HCT116 (cell line): ENCODE measurements at regions not wholly inside any gene's neighbourhood (a gene's known extent, or its start where the extent isn't known, plus 50 kb on each side); places are given as distances from the start of the nearest gene placed in this dataset.

Experiments used
- ATAC-seq: fragments of 200-7000 bp; cut with Tn5 transposase; 2 replicates; pipeline ENCODE4 v1.9.1; 2020; ENCODE audit warnings: mild to moderate bottlenecking, moderate library complexity
- BruUV-seq: library from RNA; stranded (reverse); fragments of 400-500 nt; replicated peaks from 2 replicates; lab custom pipeline; 2021; lab: Mats Ljungman, UMichigan
- CTCF ChIA-PET: fragments of 300-600 bp; sonication (Branson Sonifier 250); formaldehyde crosslinking; loops from one replicate; lab custom pipeline; 2021; ENCODE audit warnings: antibody characterized with exemption; lab: Charles Lee
- POLR2A ChIA-PET: fragments of 300-600, 350-600 bp; sonication (Branson Sonifier 250); formaldehyde crosslinking; loops from one replicate; lab custom pipeline; 2021; ENCODE audit warnings: antibody characterized with exemption; lab: Charles Lee
- RAD21 ChIA-PET, 2 experiments: fragments of 300-600 bp; sonication (Branson Sonifier 250); formaldehyde crosslinking; loops; one replicate each; lab custom pipeline; 2023; ENCODE audit warnings: low total read pairs in 2 of 2; ENCODE audit not compliant: uncharacterized antibody in 2 of 2, unreplicated experiment in 2 of 2, low non-redundant PET in 1 of 2; lab: Charles Lee
- DNase-seq: peaks from one replicate; pipeline ENCODE4 v3.0.0-alpha.2; 2010; ENCODE audit warnings: low read depth, low spot score
- H2AFZ ChIP-seq: fragments of 200-600 bp; shearing (Covaris generic), sonication (generic); 2 replicates; pipeline ENCODE4 v1.6.1; 2017; ENCODE audit warnings: low read depth, mixed run types, mixed read lengths, antibody characterized with exemption, low read length; ENCODE audit not compliant: poor library complexity, severe bottlenecking
- H3K27ac ChIP-seq: 2 replicates; pipeline ENCODE4 v1.5.1; 2012; ENCODE audit warnings: low read depth, low read length
- H3K27me3 ChIP-seq: fragments of 200-600 bp; sonication (generic); 2 replicates; pipeline ENCODE4 v1.6.1; 2016; ENCODE audit warnings: mixed run types, low read length, mixed read lengths; ENCODE audit not compliant: insufficient read depth
- H3K36me3 ChIP-seq, 2 experiments: fragments of 200-500 bp in 1 of 2; fragments of 200-600 bp in 1 of 2; sonication (Bioruptor generic) in 1 of 2; sonication (generic) in 1 of 2; 2 replicates each; pipeline versions ENCODE4 v1.5.1 to v1.6.1; 2014 to 2016; ENCODE audit warnings: low read length in 2 of 2, inconsistent platforms in 1 of 2, mixed read lengths in 1 of 2, mixed run types in 1 of 2; ENCODE audit not compliant: insufficient read depth in 2 of 2, control insufficient read depth in 1 of 2
- H3K4me1 ChIP-seq, 2 experiments: fragments of 200-600 bp in 1 of 2; sonication (generic) in 1 of 2; 2 replicates each; pipeline versions ENCODE4 v1.5.1 to v1.6.1; 2012 to 2017; ENCODE audit warnings: low read length in 2 of 2, inconsistent platforms in 1 of 2, mild to moderate bottlenecking in 1 of 2, mixed read lengths in 1 of 2, mixed run types in 1 of 2, moderate library complexity in 1 of 2; ENCODE audit not compliant: insufficient read depth in 2 of 2, control insufficient read depth in 1 of 2
- H3K4me2 ChIP-seq: fragments of 200-600 bp; sonication (generic); 2 replicates; pipeline ENCODE4 v1.6.1; 2017; ENCODE audit warnings: mixed run types, low read length, mixed read lengths
- H3K4me3 ChIP-seq, 2 experiments: fragments of 200-600 bp in 1 of 2; sonication (generic) in 1 of 2; replicated peaks in 1 of 2; 2 replicates each; pipeline ENCODE4 v1.5.1; 2011 to 2016; ENCODE audit warnings: low read length in 2 of 2, control low read depth in 1 of 2, low read depth in 1 of 2, mild to moderate bottlenecking in 1 of 2, mixed read lengths in 1 of 2, mixed run types in 1 of 2
- H3K79me2 ChIP-seq: fragments of 200-600 bp; sonication (generic); 2 replicates; pipeline ENCODE4 v1.6.1; 2017; ENCODE audit warnings: mild to moderate bottlenecking, mixed run types, low read length, moderate library complexity, mixed read lengths; ENCODE audit not compliant: insufficient read depth
- H3K9ac ChIP-seq: fragments of 200-600 bp; sonication (generic); 2 replicates; pipeline ENCODE4 v1.6.1; 2016; ENCODE audit warnings: low read length, mixed read lengths
- H3K9me2 ChIP-seq: fragments of 200-600 bp; sonication (generic), shearing (Covaris generic); 2 replicates; pipeline ENCODE4 v1.6.1; 2017; ENCODE audit warnings: mixed run types, mild to moderate bottlenecking, moderate library complexity; ENCODE audit not compliant: insufficient read depth
- H3K9me3 ChIP-seq, 2 experiments: fragments of 200-500 bp in 1 of 2; fragments of 200-600 bp in 1 of 2; sonication (Bioruptor generic) in 1 of 2; sonication (generic) in 1 of 2; 2 replicates each; pipeline ENCODE4 v1.6.1; 2014 to 2017; ENCODE audit warnings: low read length in 2 of 2, mixed read lengths in 2 of 2, inconsistent platforms in 1 of 2, low read depth in 1 of 2, mild to moderate bottlenecking in 1 of 2, mixed run types in 1 of 2, moderate library complexity in 1 of 2; ENCODE audit not compliant: control insufficient read depth in 1 of 2, insufficient read depth in 1 of 2
- H4K20me1 ChIP-seq: fragments of 200-600 bp; sonication (generic), shearing (Covaris generic); 2 replicates; pipeline ENCODE4 v1.6.1; 2017; ENCODE audit warnings: mixed run types, mild to moderate bottlenecking, moderate library complexity; ENCODE audit not compliant: insufficient read depth
- CBX3 ChIP-seq: IDR thresholded peaks from 2 replicates; pipeline ENCODE4 v1.6.1; 2012; ENCODE audit warnings: low read depth
- CEBPB ChIP-seq: IDR thresholded peaks from 2 replicates; pipeline ENCODE4 v1.6.1; 2012; ENCODE audit warnings: low read depth
- EZH2 ChIP-seq: fragments of 200-600 bp; sonication (generic); IDR thresholded peaks from 2 replicates; pipeline ENCODE4 v1.6.1; 2017; ENCODE audit warnings: antibody characterized with exemption, mixed run types
- JUND ChIP-seq: IDR thresholded peaks from 2 replicates; pipeline ENCODE4 v1.6.1; 2012
- POLR2A ChIP-seq: IDR thresholded peaks from 2 replicates; pipeline ENCODE4 v1.7.0; 2011; ENCODE audit warnings: borderline replicate concordance; ENCODE audit not compliant: insufficient read depth, insufficient read length; ENCODE audit errors: extremely low read depth
- POLR2AphosphoS5 ChIP-seq: IDR thresholded peaks from 2 replicates; pipeline ENCODE4 v1.6.1; 2011; ENCODE audit warnings: mild to moderate bottlenecking, low read depth, low read length, moderate library complexity
- SRF ChIP-seq: IDR thresholded peaks from 2 replicates; pipeline ENCODE4 v1.6.1; 2012; ENCODE audit warnings: low read depth
- YY1 ChIP-seq: IDR thresholded peaks from 2 replicates; pipeline ENCODE4 v1.6.1; 2011; ENCODE audit warnings: low read length, low read depth, moderate library complexity, mild to moderate bottlenecking; ENCODE audit not compliant: insufficient replicate concordance; ENCODE audit errors: extremely low read depth
- ZFX ChIP-seq: fragments of 450-650 bp; IDR thresholded peaks from 2 replicates; pipeline ENCODE4 v1.6.1; 2017
- intact Hi-C: fragments of 100-400 bp; cut with micrococcal nuclease; formaldehyde crosslinking; loops from 2 replicates; pipeline ENCODE4 v1.10.0; 2022
- TF ChIP-seq, protein P1 (sequence below): IDR thresholded peaks from 2 replicates; pipeline ENCODE4 v1.6.1; 2012
- TF ChIP-seq, protein P2 (sequence below), 3 experiments: fragments of 200-600 bp in 1 of 3; sonication (generic) in 1 of 3; IDR thresholded peaks in 2 of 3; conservative IDR thresholded peaks in 1 of 3; 2 replicates each; pipeline ENCODE4 v1.5.1; 2012 to 2017; ENCODE audit warnings: low read depth in 2 of 3, low read length in 2 of 3, antibody characterized with exemption in 1 of 3, borderline replicate concordance in 1 of 3, control low read depth in 1 of 3, mild to moderate bottlenecking in 1 of 3, mixed read lengths in 1 of 3, mixed run types in 1 of 3, moderate library complexity in 1 of 3; ENCODE audit not compliant: insufficient read depth in 1 of 3

DNA sequence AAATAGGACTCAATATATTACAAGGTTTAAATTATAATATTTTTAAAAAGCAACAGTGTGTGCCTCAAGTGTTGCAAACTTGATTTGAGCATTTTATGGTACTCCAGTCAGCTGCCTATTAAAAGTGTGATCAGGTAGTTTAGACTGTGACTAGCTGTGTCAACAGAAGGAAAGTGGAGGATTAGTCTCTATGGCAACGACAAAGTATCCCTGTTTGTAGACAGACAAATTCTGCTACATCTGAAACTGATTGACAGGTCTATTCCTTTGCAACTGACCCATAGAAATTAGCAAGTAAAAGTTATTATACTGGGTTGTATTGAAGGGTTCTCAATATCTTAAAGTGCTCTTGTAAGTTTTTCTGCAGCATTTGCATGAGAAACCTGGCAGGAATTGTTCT, 249.8 kb upstream of the ARRDC3 start:
- H3K27ac ChIP-seq, result no peak overlapping the region
- no peaks in the 10 kb centered on the region for H3K79me2 ChIP-seq
- H3K4me3 ChIP-seq, result no peak overlapping the region
- intact Hi-C loops, result no loop called here
- no peaks in the 10 kb centered on the region for H3K36me3 ChIP-seq
- CTCF ChIA-PET, result interaction anchor here (2.8 kb wide), 1 partner anchor 9 kb away, joined by 21 read pairs; no protein-coding TSS in a partner anchor
- no peaks in the 10 kb centered on the region for H3K27me3 ChIP-seq
- TF ChIP-seq, protein P1, sequence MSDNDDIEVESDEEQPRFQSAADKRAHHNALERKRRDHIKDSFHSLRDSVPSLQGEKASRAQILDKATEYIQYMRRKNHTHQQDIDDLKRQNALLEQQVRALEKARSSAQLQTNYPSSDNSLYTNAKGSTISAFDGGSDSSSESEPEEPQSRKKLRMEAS, result no peak
- no peak for TF ChIP-seq JUND
- TF ChIP-seq CEBPB, result no peak
- TF ChIP-seq ZFX, result no peak
- TF ChIP-seq, protein P2, sequence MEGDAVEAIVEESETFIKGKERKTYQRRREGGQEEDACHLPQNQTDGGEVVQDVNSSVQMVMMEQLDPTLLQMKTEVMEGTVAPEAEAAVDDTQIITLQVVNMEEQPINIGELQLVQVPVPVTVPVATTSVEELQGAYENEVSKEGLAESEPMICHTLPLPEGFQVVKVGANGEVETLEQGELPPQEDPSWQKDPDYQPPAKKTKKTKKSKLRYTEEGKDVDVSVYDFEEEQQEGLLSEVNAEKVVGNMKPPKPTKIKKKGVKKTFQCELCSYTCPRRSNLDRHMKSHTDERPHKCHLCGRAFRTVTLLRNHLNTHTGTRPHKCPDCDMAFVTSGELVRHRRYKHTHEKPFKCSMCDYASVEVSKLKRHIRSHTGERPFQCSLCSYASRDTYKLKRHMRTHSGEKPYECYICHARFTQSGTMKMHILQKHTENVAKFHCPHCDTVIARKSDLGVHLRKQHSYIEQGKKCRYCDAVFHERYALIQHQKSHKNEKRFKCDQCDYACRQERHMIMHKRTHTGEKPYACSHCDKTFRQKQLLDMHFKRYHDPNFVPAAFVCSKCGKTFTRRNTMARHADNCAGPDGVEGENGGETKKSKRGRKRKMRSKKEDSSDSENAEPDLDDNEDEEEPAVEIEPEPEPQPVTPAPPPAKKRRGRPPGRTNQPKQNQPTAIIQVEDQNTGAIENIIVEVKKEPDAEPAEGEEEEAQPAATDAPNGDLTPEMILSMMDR (IDR thresholded peaks at IDR 0.05 in 2 of 3, conservative IDR thresholded peaks at IDR 0.05 in 1 of 3; ENCODE audit: borderline replicate concordance in 1 of 3, insufficient read depth in 1 of 3, low read depth in 2 of 3, low read length in 2 of 3), result no peak
- no peak for TF ChIP-seq POLR2AphosphoS5
- no peak for TF ChIP-seq POLR2A
- TF ChIP-seq CBX3, result no peak
- no peak for TF ChIP-seq YY1
- TF ChIP-seq SRF, result no peak
- no peak for TF ChIP-seq EZH2
- ATAC-seq, result no peak
- H3K9me2 ChIP-seq, result no peaks in the 10 kb centered on the region
- no peak overlapping the region for H3K9ac ChIP-seq
- no peak for DNase-seq
- no TSS peak for BruUV-seq
- no peak overlapping the region for H2AFZ ChIP-seq
- H3K4me2 ChIP-seq, result no peak overlapping the region
- RAD21 ChIA-PET, result no interaction called here
- H3K9me3 ChIP-seq, result no peaks in the 10 kb centered on the region
- no peaks in the 10 kb centered on the region for H4K20me1 ChIP-seq
- H3K4me1 ChIP-seq, result no peaks in the 10 kb centered on the region
- POLR2A ChIA-PET, result no interaction called here
